ENCODE measurements at regions not wholly inside any gene's neighbourhood (a gene's known extent, or its start where the extent isn't known, plus 50 kb on each side); places are given as distances from the start of the nearest gene placed in this dataset.

GRCh38 chrX:35699642-35700041 is 98.5 kb upstream of the MAGEB16 start:
- H3K4me3 ChIP-seq (ENCODE audit: low read length), result no peak overlapping the region
- no peak overlapping the region for H2AFZ ChIP-seq (ENCODE audit: low read depth, low read length)
- no peaks in the 10 kb centered on the region for H3K36me3 ChIP-seq (replicated peaks; ENCODE audit: low read depth, low read length)
- H3K4me1 ChIP-seq (ENCODE audit: low read length), result peaks cover 38% of the 10 kb centered on the region
- TF ChIP-seq EZH2phosphoT487 (IDR thresholded peaks at IDR 0.05; ENCODE audit: low read depth) (no peak), CTCF (IDR thresholded peaks at IDR 0.05; ENCODE audit: low read depth, low read length) (no peak)
- no peak overlapping the region for H3K9ac ChIP-seq (ENCODE audit: low read length)
- H3K79me2 ChIP-seq (ENCODE audit: low read length), result no peaks in the 10 kb centered on the region
- peak overlapping the region; percentile 29 for H3K4me2 ChIP-seq (ENCODE audit: low read length)
- H3K27ac ChIP-seq (ENCODE audit: low read length), result no peak overlapping the region
- H4K20me1 ChIP-seq (ENCODE audit: insufficient read depth, low read length), result no peaks in the 10 kb centered on the region
- H3K9me3 ChIP-seq (ENCODE audit: insufficient read depth, low read length), result no peaks in the 10 kb centered on the region
- peaks cover 5% of the 10 kb centered on the region; the same call in 1 of the 2 replicates for H3K27me3 ChIP-seq (ENCODE audit: low read depth, low read length)

- Histone ChIP-seq H3K4me1 (ENCODE audit: low read length) (peaks cover 38% of the 10 kb centered on the region), H2AFZ (ENCODE audit: low read depth, low read length) (no peak overlapping the region), H3K36me3 (replicated peaks; ENCODE audit: low read depth, low read length) (no peaks in the 10 kb centered on the region), H3K9ac (ENCODE audit: low read length) (no peak overlapping the region), H3K4me2 (ENCODE audit: low read length) (0 out of 2 replicates have a peak overlapping the region, but pooled peaks have one; percentile 29), H3K4me3 (ENCODE audit: low read length) (no peak overlapping the region), H3K27me3 (ENCODE audit: low read depth, low read length) (peaks cover 5% of the 10 kb centered on the region; the same call in 1 of the 2 replicates), H3K27ac (ENCODE audit: low read length) (no peak overlapping the region), H3K79me2 (ENCODE audit: low read length) (no peaks in the 10 kb centered on the region), H3K9me3 (ENCODE audit: insufficient read depth, low read length) (no peaks in the 10 kb centered on the region), H4K20me1 (ENCODE audit: insufficient read depth, low read length) (no peaks in the 10 kb centered on the region)
- TF ChIP-seq CTCF (IDR thresholded peaks at IDR 0.05; ENCODE audit: low read depth, low read length) (no peak), EZH2phosphoT487 (IDR thresholded peaks at IDR 0.05; ENCODE audit: low read depth) (no peak)
Observed at GRCh38 chrX:35700121-35700520, 98.0 kb upstream of the MAGEB16 start.

- no peaks in the 10 kb centered on the region for H3K36me3 ChIP-seq (replicated peaks; ENCODE audit: low read depth, low read length)
Observed at GRCh38 chrX:35711281-35711680, 86.9 kb upstream of the MAGEB16 start.

GRCh38 chrX:35722128-35722527 is 76.0 kb upstream of the MAGEB16 start:
- H3K79me2 ChIP-seq (ENCODE audit: low read length), result no peaks in the 10 kb centered on the region
- no peak overlapping the region for H3K4me3 ChIP-seq (ENCODE audit: low read length)
- H4K20me1 ChIP-seq (ENCODE audit: insufficient read depth, low read length), result no peaks in the 10 kb centered on the region
- no peaks in the 10 kb centered on the region for H3K4me1 ChIP-seq (ENCODE audit: low read length)
- TF ChIP-seq CTCF (IDR thresholded peaks at IDR 0.05; ENCODE audit: low read depth, low read length), result no peak
- TF ChIP-seq EZH2phosphoT487 (IDR thresholded peaks at IDR 0.05; ENCODE audit: low read depth), result no peak
- no peak overlapping the region for H3K4me2 ChIP-seq (ENCODE audit: low read length)
- H2AFZ ChIP-seq (ENCODE audit: low read depth, low read length), result no peak overlapping the region
- no peaks in the 10 kb centered on the region for H3K9me3 ChIP-seq (ENCODE audit: insufficient read depth, low read length)
- H3K27ac ChIP-seq (ENCODE audit: low read length), result no peak overlapping the region
- H3K36me3 ChIP-seq (replicated peaks; ENCODE audit: low read depth, low read length), result no peaks in the 10 kb centered on the region
- no peaks in the 10 kb centered on the region for H3K27me3 ChIP-seq (ENCODE audit: low read depth, low read length)
- H3K9ac ChIP-seq (ENCODE audit: low read length), result no peak overlapping the region

More at GRCh38 chrX:35711281-35711680, 86.9 kb upstream of the MAGEB16 start:
- H3K4me2 ChIP-seq (ENCODE audit: low read length), result no peak overlapping the region
- no peaks in the 10 kb centered on the region for H3K4me1 ChIP-seq (ENCODE audit: low read length)
- no peak overlapping the region for H2AFZ ChIP-seq (ENCODE audit: low read depth, low read length)
- H3K79me2 ChIP-seq (ENCODE audit: low read length), result no peaks in the 10 kb centered on the region
- no peak overlapping the region for H3K9ac ChIP-seq (ENCODE audit: low read length)
- TF ChIP-seq EZH2phosphoT487 (IDR thresholded peaks at IDR 0.05; ENCODE audit: low read depth) (no peak), CTCF (IDR thresholded peaks at IDR 0.05; ENCODE audit: low read depth, low read length) (no peak)
- no peaks in the 10 kb centered on the region for H3K27me3 ChIP-seq (ENCODE audit: low read depth, low read length)
- no peak overlapping the region for H3K4me3 ChIP-seq (ENCODE audit: low read length)
- H3K27ac ChIP-seq (ENCODE audit: low read length), result no peak overlapping the region
- H3K9me3 ChIP-seq (ENCODE audit: insufficient read depth, low read length), result no peaks in the 10 kb centered on the region
- no peaks in the 10 kb centered on the region for H4K20me1 ChIP-seq (ENCODE audit: insufficient read depth, low read length)

All from OCI-LY3 (cell line).